HG02759 (cell line): ENCODE measurements at regions not wholly inside any gene's neighbourhood (a gene's known extent, or its start where the extent isn't known, plus 50 kb on each side); places are given as distances from the start of the nearest gene placed in this dataset.

Experiments
- ATAC-seq: cut with Tn5 transposase; IDR thresholded peaks from one replicate; pipeline ENCODE4 v1.9.1; 2021; ENCODE audit warnings: mild to moderate bottlenecking, moderate library complexity; ENCODE audit not compliant: unreplicated experiment

- ATAC-seq, result no peak
These were observed 753.6 kb upstream of the GCFC2 start for GRCh38 chr2:76464310-76464709.

GRCh38 chr2:76461431-76461830, 750.7 kb upstream of the GCFC2 start:
- no peak for ATAC-seq

- no peak for ATAC-seq
These were observed 745.2 kb upstream of the GCFC2 start for GRCh38 chr2:76455910-76456309.

- peak; percentile 80 for ATAC-seq
These were observed 739.3 kb upstream of the GCFC2 start for GRCh38 chr2:76450024-76450475.

GRCh38 chr2:76448956-76449355, 738.2 kb upstream of the GCFC2 start:
- ATAC-seq, result no peak

GRCh38 chr2:76447294-76447693, 736.6 kb upstream of the GCFC2 start:
- no peak for ATAC-seq

GRCh38 chr2:76446872-76447271, 736.2 kb upstream of the GCFC2 start:
- no peak for ATAC-seq

- ATAC-seq, result no peak
These were observed 735.2 kb upstream of the GCFC2 start for GRCh38 chr2:76445880-76446279.

- ATAC-seq, result no peak
These were observed 734.0 kb upstream of the GCFC2 start for GRCh38 chr2:76444732-76445131.

GRCh38 chr2:76437564-76437963, 726.8 kb upstream of the GCFC2 start:
- ATAC-seq, result no peak

- ATAC-seq, result no peak
These were observed 718.7 kb upstream of the GCFC2 start for GRCh38 chr2:76429374-76429773.

- no peak for ATAC-seq
These were observed 716.7 kb upstream of the GCFC2 start for GRCh38 chr2:76427452-76427851.

- peak; percentile 70 for ATAC-seq
These were observed 705.1 kb upstream of the GCFC2 start for GRCh38 chr2:76415821-76416220.

GRCh38 chr2:76413436-76413835, 702.7 kb upstream of the GCFC2 start:
- ATAC-seq, result no peak

- ATAC-seq, result no peak
These were observed 695.6 kb upstream of the GCFC2 start for GRCh38 chr2:76406134-76406855.

GRCh38 chr2:76393356-76393755, 682.6 kb upstream of the GCFC2 start:
- no peak for ATAC-seq

GRCh38 chr2:76391678-76392077, 681.0 kb upstream of the GCFC2 start:
- ATAC-seq, result no peak

GRCh38 chr2:76387294-76387693, 676.6 kb upstream of the GCFC2 start:
- ATAC-seq, result no peak

GRCh38 chr2:76385943-76386342, 675.2 kb upstream of the GCFC2 start:
- no peak for ATAC-seq

GRCh38 chr2:76381624-76382023, 670.9 kb upstream of the GCFC2 start:
- no peak for ATAC-seq

- no peak for ATAC-seq
These were observed 667.4 kb upstream of the GCFC2 start for GRCh38 chr2:76378140-76378539.

GRCh38 chr2:76341439-76341838, 630.7 kb upstream of the GCFC2 start:
- no peak for ATAC-seq

- ATAC-seq, result no peak
These were observed 622.2 kb upstream of the GCFC2 start for GRCh38 chr2:76332871-76333270.
